K562 (cell line): ENCODE measurements at regions not wholly inside any gene's neighbourhood (a gene's known extent, or its start where the extent isn't known, plus 50 kb on each side); places are given as distances from the start of the nearest gene placed in this dataset.

Experiments
- ATAC-seq: fragments of 200-7000 bp; cut with Tn5 transposase; 3 replicates; pipeline ENCODE4 v1.9.1; 2020; ENCODE audit warnings: moderate library complexity
- BruUV-seq: library from RNA; stranded (reverse); fragments of 400-500 nt; replicated peaks from 2 replicates; lab custom pipeline; 2021; lab: Mats Ljungman, UMichigan
- CTCF ChIA-PET: fragments of 300-600 bp; formaldehyde crosslinking; extraction: SDS; loops from one replicate; lab custom pipeline; 2021; ENCODE audit warnings: low intra/inter-chr PET ratio; lab: Yijun Ruan, JAX
- POLR2A ChIA-PET: fragments of 300-600, 350-650 bp; sonication (Branson Sonifier 250); formaldehyde crosslinking; extraction: SDS; loops from one replicate; lab custom pipeline; 2021; ENCODE audit warnings: antibody characterized with exemption, inconsistent platforms; lab: Yijun Ruan, JAX
- DNase-seq, 4 experiments: peaks; one replicate each; pipeline versions ENCODE4 v3.0.0 to v3.0.0-alpha.2; 2011 to 2018; ENCODE audit warnings: low spot score in 3 of 4, mixed read lengths in 3 of 4; ENCODE audit errors: extremely low read depth in 1 of 4
- FAIRE-seq: peaks from 2 replicates; lab custom pipeline; 2011; peaks lifted over from hg19 to GRCh38; lab: Jason Lieb, UNC
- H2AFZ ChIP-seq: 2 replicates; pipeline ENCODE4 v1.6.0; 2011; ENCODE audit warnings: low read depth, low read length, control low read depth, inconsistent platforms
- H3K27ac ChIP-seq: fragments of 200-600 bp; 3 replicates; pipeline ENCODE4 v1.8.0; 2011; ENCODE audit warnings: low read depth, mild to moderate bottlenecking, control low read depth, inconsistent platforms, low read length, moderate library complexity, mixed read lengths; ENCODE audit errors: extremely low read depth
- H3K27me3 ChIP-seq, 2 experiments: fragments of 300-600 bp in 1 of 2; 2 replicates in 1 of 2; 3 replicates in 1 of 2; pipeline versions ENCODE4 v1.6.0 to v1.8.0; 2011; ENCODE audit warnings: inconsistent platforms in 2 of 2, low read length in 2 of 2, mild to moderate bottlenecking in 1 of 2, mixed read lengths in 1 of 2, moderate library complexity in 1 of 2; ENCODE audit not compliant: control insufficient read depth in 2 of 2, insufficient read depth in 2 of 2
- H3K36me3 ChIP-seq: fragments of 300-600 bp; 3 replicates; pipeline ENCODE4 v1.8.0; 2011; ENCODE audit warnings: mild to moderate bottlenecking, low read length, inconsistent platforms; ENCODE audit not compliant: control insufficient read depth, insufficient read depth
- H3K4me1 ChIP-seq, 2 experiments: fragments of 200-600 bp in 1 of 2; replicated peaks in 1 of 2; 2 replicates in 1 of 2; 3 replicates in 1 of 2; pipeline versions ENCODE4 v1.5.1 to v1.8.0; 2011; ENCODE audit warnings: inconsistent platforms in 2 of 2, low read length in 2 of 2, mild to moderate bottlenecking in 1 of 2, mixed read lengths in 1 of 2, moderate library complexity in 1 of 2; ENCODE audit not compliant: control insufficient read depth in 2 of 2, insufficient read depth in 2 of 2
- H3K4me2 ChIP-seq: 2 replicates; pipeline ENCODE4 v1.6.1; 2011; ENCODE audit warnings: low read length, control low read depth, inconsistent platforms, mixed read lengths; ENCODE audit not compliant: insufficient read depth
- H3K4me3 ChIP-seq: fragments of 200-600 bp; sonication (generic), shearing (Covaris generic); 2 replicates; pipeline ENCODE4 v1.5.1; 2016; ENCODE audit warnings: control low read depth, inconsistent platforms
- H3K79me2 ChIP-seq: fragments of 200-600 bp; 3 replicates; pipeline ENCODE4 v1.8.0; 2011; ENCODE audit warnings: low read length, inconsistent platforms; ENCODE audit not compliant: control insufficient read depth, insufficient read depth
- H3K9ac ChIP-seq, 2 experiments: 2 replicates each; pipeline versions ENCODE4 v1.6.0 to v1.6.1; 2011; ENCODE audit warnings: low read depth in 2 of 2, low read length in 2 of 2, control low read depth in 1 of 2, inconsistent platforms in 1 of 2, mild to moderate bottlenecking in 1 of 2, mixed read lengths in 1 of 2; ENCODE audit not compliant: insufficient read depth in 1 of 2
- H3K9me1 ChIP-seq: one replicate; pipeline ENCODE4 v1.6.0; 2011; ENCODE audit warnings: inconsistent platforms, mild to moderate bottlenecking, low read length, moderate library complexity; ENCODE audit not compliant: control insufficient read depth, insufficient read depth
- H3K9me3 ChIP-seq: replicated peaks from 2 replicates; pipeline ENCODE4 v1.5.1; 2011; ENCODE audit warnings: low read depth, low read length, inconsistent platforms; ENCODE audit not compliant: control insufficient read depth, insufficient read depth
- H4K20me1 ChIP-seq: replicated peaks from 2 replicates; pipeline ENCODE4 v1.6.1; 2011; ENCODE audit warnings: low read length, inconsistent platforms, mixed read lengths; ENCODE audit not compliant: control insufficient read depth, insufficient read depth
- CBX3 ChIP-seq, 2 experiments: IDR thresholded peaks; 1 replicate in 1 of 2; 2 replicates in 1 of 2; pipeline ENCODE4 v1.6.1; 2012; ENCODE audit warnings: inconsistent platforms in 2 of 2, low read length in 2 of 2, borderline replicate concordance in 1 of 2, control low read depth in 1 of 2
- FOXP4 ChIP-seq: sonication (generic); formaldehyde crosslinking; IDR thresholded peaks from 2 replicates; pipeline ENCODE4 v1.8.0; 2022; ENCODE audit warnings: mild to moderate bottlenecking, missing genetic modification reagents, borderline replicate concordance
- GATAD2A ChIP-seq: fragments of 450-650 bp; IDR thresholded peaks from 2 replicates; pipeline ENCODE4 v1.6.1; 2017
- GTF2A2 ChIP-seq: IDR thresholded peaks from 2 replicates; pipeline ENCODE4 v1.6.1; 2016; ENCODE audit warnings: mild to moderate bottlenecking, missing genetic modification characterization, missing compliant biosample characterization
- MAFF ChIP-seq: IDR thresholded peaks from 2 replicates; pipeline ENCODE4 v1.6.1; 2012; ENCODE audit warnings: low read length, improper control_type of control experiment
- NCOA6 ChIP-seq: fragments of 450-650 bp; IDR thresholded peaks from 2 replicates; pipeline ENCODE4 v1.6.1; 2017; ENCODE audit warnings: mild to moderate bottlenecking
- NR2C2 ChIP-seq, 2 experiments: fragments of 200-800 bp in 1 of 2; sonication (Bioruptor generic) in 1 of 2; sonication (generic) in 1 of 2; formaldehyde crosslinking in 1 of 2; IDR thresholded peaks; 2 replicates each; pipeline versions ENCODE4 v1.6.1 to v1.8.0; 2016 to 2022; ENCODE audit warnings: mild to moderate bottlenecking in 1 of 2, missing compliant biosample characterization in 1 of 2, missing genetic modification characterization in 1 of 2, missing genetic modification reagents in 1 of 2
- NR2F6 ChIP-seq: fragments of 450-650 bp; formaldehyde crosslinking; IDR thresholded peaks from 2 replicates; pipeline ENCODE4 v1.4.0; 2020; ENCODE audit warnings: mild to moderate bottlenecking
- PCBP1 ChIP-seq: fragments of 200-400 bp; formaldehyde crosslinking; IDR thresholded peaks from 2 replicates; pipeline ENCODE4 v1.6.1; 2018; ENCODE audit warnings: mild to moderate bottlenecking, low read depth, low read length; ENCODE audit not compliant: poor library complexity, severe bottlenecking
- PHB2 ChIP-seq: fragments of 450-650 bp; IDR thresholded peaks from 2 replicates; pipeline ENCODE4 v1.6.1; 2017; ENCODE audit warnings: low read depth
- POLR2AphosphoS5 ChIP-seq: IDR thresholded peaks from 2 replicates; pipeline ENCODE4 v1.6.1; 2011; ENCODE audit warnings: mild to moderate bottlenecking, low read depth, low read length, moderate library complexity; ENCODE audit not compliant: control insufficient read depth, insufficient read depth
- SAP30 ChIP-seq: fragments of 200-600 bp; sonication (generic); IDR thresholded peaks from 2 replicates; pipeline ENCODE4 v1.6.1; 2012; ENCODE audit warnings: borderline replicate concordance, low read depth, mild to moderate bottlenecking, moderate library complexity, low read length, control low read depth, inconsistent platforms; ENCODE audit not compliant: insufficient read depth, poor library complexity, severe bottlenecking
- SIRT6 ChIP-seq: IDR thresholded peaks from one replicate; pipeline ENCODE4 v1.6.1; 2012; ENCODE audit warnings: low read depth, mild to moderate bottlenecking, control low read depth, inconsistent platforms, low read length, moderate library complexity
- TAF9B ChIP-seq: fragments of 450-650 bp; IDR thresholded peaks from 2 replicates; pipeline ENCODE4 v1.6.1; 2018; ENCODE audit warnings: mild to moderate bottlenecking; ENCODE audit not compliant: partially characterized antibody
- TOE1 ChIP-seq, 2 experiments: fragments of 450-650 bp in 1 of 2; sonication (generic) in 1 of 2; formaldehyde crosslinking in 1 of 2; IDR thresholded peaks; 2 replicates each; pipeline versions ENCODE4 v1.7.1 to v1.8.0; 2016 to 2022; ENCODE audit warnings: borderline replicate concordance in 2 of 2, mild to moderate bottlenecking in 2 of 2, antibody characterized with exemption in 1 of 2, inconsistent platforms in 1 of 2, low read depth in 1 of 2, missing genetic modification reagents in 1 of 2, moderate library complexity in 1 of 2
- YY1 ChIP-seq, 3 experiments: IDR thresholded peaks; 2 replicates each; pipeline ENCODE4 v1.6.1; 2011; ENCODE audit warnings: low read length in 2 of 3, mild to moderate bottlenecking in 2 of 3, moderate library complexity in 2 of 3, borderline replicate concordance in 1 of 3, control low read depth in 1 of 3, low read depth in 1 of 3; ENCODE audit not compliant: insufficient read depth in 3 of 3, insufficient replicate concordance in 2 of 3, control insufficient read depth in 1 of 3, insufficient read length in 1 of 3; ENCODE audit errors: extremely low read depth in 1 of 3
- ZBTB1 ChIP-seq: sonication (generic); formaldehyde crosslinking; IDR thresholded peaks from 2 replicates; pipeline ENCODE4 v1.8.1; 2023; ENCODE audit warnings: missing genetic modification reagents, low read depth, mild to moderate bottlenecking, borderline replicate concordance
- ZNF274 ChIP-seq: IDR thresholded peaks from 2 replicates; pipeline ENCODE4 v1.6.1; 2011; ENCODE audit warnings: low read depth, mild to moderate bottlenecking, low read length, moderate library complexity, borderline replicate concordance
- ZSCAN29 ChIP-seq: fragments of 450-650 bp; IDR thresholded peaks from 2 replicates; pipeline ENCODE4 v1.6.1; 2017
- WGBS: fragments of 100-300 bp; shearing (Covaris generic); methylation state at CpG from one replicate; pipeline ENCODE4 v1.1.6; 2016; ENCODE audit warnings: low coverage, mixed read lengths; ENCODE audit not compliant: insufficient coverage; ENCODE audit errors: missing lambda C conversion rate; 5-methylcytosine and 5-hydroxymethylcytosine counted together
- in situ Hi-C: fragments of 300-500 bp; cut with MboI; formaldehyde crosslinking; loops from 4 replicates; pipeline ENCODE4 v1.15.0; 2018; ENCODE audit warnings: inconsistent platforms, mixed read lengths
- intact Hi-C: fragments of 100-400 bp; cut with micrococcal nuclease; formaldehyde crosslinking; loops from 2 replicates; pipeline ENCODE4 v1.14.2; 2022

- no peaks in the 10 kb centered on the region for H3K4me1 ChIP-seq
- H3K4me3 ChIP-seq: no peak overlapping the region
- no peak overlapping the region for H3K9ac ChIP-seq
- ChIA-PET POLR2A (no interaction called here), CTCF (no interaction called here)
- ATAC-seq (no peak), FAIRE-seq (no peak), DNase-seq (no peak)
- intact Hi-C loops: no loop called here
- in situ Hi-C loops: no loop called here
- H2AFZ ChIP-seq: no peak overlapping the region
- no peaks in the 10 kb centered on the region; the same call in 1 of the 2 replicates for H4K20me1 ChIP-seq
- H3K27ac ChIP-seq: no peak overlapping the region
- peaks cover 4 to 38% of the 10 kb centered on the region in 2 experiments; a peak in 3 of 5 replicates for H3K27me3 ChIP-seq
- no TSS peak for BruUV-seq
- no peaks in the 10 kb centered on the region for H3K79me2 ChIP-seq
- H3K4me2 ChIP-seq: no peak overlapping the region
- TF ChIP-seq GTF2A2 (tag) (no peak), TAF9B (no peak), NCOA6 (no peak), ZSCAN29 (no peak), NR2F6 (CRISPR knock-in tag) (no peak), YY1 (IDR thresholded peaks at IDR 0.05; ENCODE audit: borderline replicate concordance in 1 of 3, control insufficient read depth in 1 of 3, extremely low read depth in 1 of 3, insufficient read depth in 3 of 3, insufficient read length in 1 of 3, insufficient replicate concordance in 2 of 3, low read depth in 1 of 3, low read length in 2 of 3) (no peak), POLR2AphosphoS5 (no peak), ZNF274 (no peak), GATAD2A (no peak), PCBP1 (no peak), CBX3 (IDR thresholded peaks at IDR 0.05; ENCODE audit: borderline replicate concordance in 1 of 2, low read length in 2 of 2) (no peak), FOXP4 (no peak), TOE1 (IDR thresholded peaks at IDR 0.05; ENCODE audit: borderline replicate concordance) (no peak), TOE1 (CRISPR knock-in tag; IDR thresholded peaks at IDR 0.05; ENCODE audit: borderline replicate concordance, low read depth) (no peak), MAFF (no peak), PHB2 (no peak), ZBTB1 (CRISPR knock-in tag) (no peak), SAP30 (no peak), NR2C2 (CRISPR knock-in tag; IDR thresholded peaks at IDR 0.05) (no peak), NR2C2 (tag; IDR thresholded peaks at IDR 0.05) (no peak), SIRT6 (no peak)
- H3K36me3 ChIP-seq: no peaks in the 10 kb centered on the region
- H3K9me1 ChIP-seq: peaks cover 2% of the 10 kb centered on the region
- 0% methylated on average over 5 of the region's 5 CpGs for WGBS
- no peaks in the 10 kb centered on the region for H3K9me3 ChIP-seq
Measured at GRCh38 chr2:121146630-121147029, 138.4 kb downstream of the TFCP2L1 start.
